ENCODE measurements at regions not wholly inside any gene's neighbourhood (a gene's known extent, or its start where the extent isn't known, plus 50 kb on each side); places are given as distances from the start of the nearest gene placed in this dataset.

DNA sequence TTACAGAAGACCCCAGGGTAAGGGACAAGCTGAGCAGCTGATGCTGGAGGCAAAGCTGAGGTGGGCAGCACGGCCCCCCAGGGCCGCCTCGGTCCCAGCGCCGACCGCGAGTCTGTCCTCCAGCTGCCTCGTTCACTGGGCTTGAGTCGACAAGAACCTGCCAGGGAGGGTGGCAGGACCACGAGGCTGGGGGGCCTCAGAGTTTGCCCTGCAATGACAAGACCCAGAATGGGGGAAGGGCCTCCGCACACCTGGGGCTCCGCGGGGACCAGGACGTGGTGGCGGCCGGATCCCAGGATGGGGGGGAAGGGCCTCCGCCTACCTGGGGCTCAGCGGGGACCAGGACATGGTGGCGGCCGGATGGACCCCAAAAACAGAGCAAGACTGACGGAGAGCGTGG lies 53.9 kb upstream of the COL18A1 start:
- TF ChIP-seq EZH2 (IDR thresholded peaks at IDR 0.05; ENCODE audit: insufficient read depth, poor library complexity, severe bottlenecking) (no peak), EZH2phosphoT487 (IDR thresholded peaks at IDR 0.05; ENCODE audit: insufficient read depth, low read depth) (no peak)

All from GM23248 (cell line).